H9 (cell line): ENCODE measurements at regions not wholly inside any gene's neighbourhood (a gene's known extent, or its start where the extent isn't known, plus 50 kb on each side); places are given as distances from the start of the nearest gene placed in this dataset.

Experiments used
- DNase-seq: peaks from one replicate; pipeline ENCODE4 v3.0.0-alpha.2; 2017
- H2AFZ ChIP-seq: one replicate; pipeline ENCODE4 v1.6.1; 2013; ENCODE audit warnings: mild to moderate bottlenecking, low read length, control low read depth, moderate library complexity
- H2AK5ac ChIP-seq: 2 replicates; pipeline ENCODE4 v1.6.1; 2013; ENCODE audit warnings: low read length, control low read depth, mixed read lengths; ENCODE audit not compliant: insufficient read length
- H2BK120ac ChIP-seq: one replicate; pipeline ENCODE4 v1.6.1; 2013; ENCODE audit warnings: low read depth, mild to moderate bottlenecking, low read length, control low read depth, inconsistent platforms; ENCODE audit not compliant: poor library complexity, severe bottlenecking
- H2BK12ac ChIP-seq: 2 replicates; pipeline ENCODE4 v1.6.1; 2013; ENCODE audit warnings: low read length, control low read depth, mixed read lengths, low read depth; ENCODE audit not compliant: insufficient read length
- H2BK15ac ChIP-seq: 2 replicates; pipeline ENCODE4 v1.6.1; 2013; ENCODE audit warnings: low read depth, low read length, control low read depth
- H2BK20ac ChIP-seq: one replicate; pipeline ENCODE4 v1.6.1; 2013; ENCODE audit warnings: low read depth, mild to moderate bottlenecking, low read length, control low read depth, inconsistent platforms; ENCODE audit not compliant: poor library complexity, severe bottlenecking
- H2BK5ac ChIP-seq: 2 replicates; pipeline ENCODE4 v1.6.1; 2013; ENCODE audit warnings: low read length, control low read depth, mixed read lengths; ENCODE audit not compliant: insufficient read length
- H3K14ac ChIP-seq: 2 replicates; pipeline ENCODE4 v1.6.1; 2013; ENCODE audit warnings: low read length, control low read depth; ENCODE audit not compliant: insufficient read depth
- H3K18ac ChIP-seq: 2 replicates; pipeline ENCODE4 v1.6.1; 2013; ENCODE audit warnings: low read depth, mild to moderate bottlenecking, mixed read lengths, low read length, control low read depth; ENCODE audit not compliant: insufficient read length
- H3K23ac ChIP-seq: 2 replicates; pipeline ENCODE4 v1.6.1; 2013; ENCODE audit warnings: low read length, control low read depth, mixed read lengths, low read depth; ENCODE audit not compliant: insufficient read length
- H3K23me2 ChIP-seq: 2 replicates; pipeline ENCODE4 v1.6.1; 2013; ENCODE audit warnings: low read depth, mild to moderate bottlenecking, mixed read lengths, low read length, control low read depth; ENCODE audit not compliant: insufficient read length, poor library complexity, severe bottlenecking
- H3K27ac ChIP-seq: 2 replicates; pipeline ENCODE4 v1.5.1; 2013; ENCODE audit warnings: low read length, control low read depth, mixed read lengths, low read depth; ENCODE audit not compliant: insufficient read length
- H3K27me3 ChIP-seq: 2 replicates; pipeline ENCODE4 v1.6.1; 2013; ENCODE audit warnings: low read length, control low read depth, inconsistent platforms; ENCODE audit not compliant: insufficient read depth
- H3K4ac ChIP-seq: 2 replicates; pipeline ENCODE4 v1.6.1; 2013; ENCODE audit warnings: low read depth, mild to moderate bottlenecking, control low read depth, inconsistent platforms, low read length, moderate library complexity
- H3K4me1 ChIP-seq: 2 replicates; pipeline ENCODE4 v1.6.1; 2013; ENCODE audit warnings: low read length, control low read depth, inconsistent platforms; ENCODE audit not compliant: insufficient read depth
- H3K4me2 ChIP-seq: 2 replicates; pipeline ENCODE4 v1.6.1; 2013; ENCODE audit warnings: low read length, control low read depth, mixed read lengths; ENCODE audit not compliant: insufficient read length, insufficient read depth
- H3K56ac ChIP-seq: 2 replicates; pipeline ENCODE4 v1.6.1; 2013; ENCODE audit warnings: low read depth, mild to moderate bottlenecking, mixed read lengths, low read length, control low read depth; ENCODE audit not compliant: insufficient read length
- H3K79me1 ChIP-seq: 2 replicates; pipeline ENCODE4 v1.6.1; 2013; ENCODE audit warnings: low read depth, mild to moderate bottlenecking, moderate library complexity, low read length, control low read depth, inconsistent platforms; ENCODE audit not compliant: insufficient read depth, poor library complexity, severe bottlenecking
- H3K79me2 ChIP-seq: 2 replicates; pipeline ENCODE4 v1.6.1; 2013; ENCODE audit warnings: low read length, control low read depth, inconsistent platforms; ENCODE audit not compliant: insufficient read depth
- H3K9ac ChIP-seq: 2 replicates; pipeline ENCODE4 v1.6.1; 2013; ENCODE audit warnings: low read length, control low read depth, mixed read lengths; ENCODE audit not compliant: insufficient read length; ENCODE audit errors: extremely low read depth
- H3K9me3 ChIP-seq: one replicate; pipeline ENCODE4 v1.6.1; 2013; ENCODE audit warnings: low read depth, low read length, inconsistent platforms; ENCODE audit not compliant: control insufficient read depth
- H3T11ph ChIP-seq: one replicate; pipeline ENCODE4 v1.6.1; 2013; ENCODE audit warnings: mild to moderate bottlenecking, low read length, control low read depth, inconsistent platforms
- H4K20me1 ChIP-seq: one replicate; pipeline ENCODE4 v1.6.1; 2013; ENCODE audit not compliant: control insufficient read depth, insufficient read length, insufficient read depth
- H4K5ac ChIP-seq: 2 replicates; pipeline ENCODE4 v1.6.1; 2013; ENCODE audit warnings: low read depth, mild to moderate bottlenecking, mixed read lengths, low read length, control low read depth; ENCODE audit not compliant: insufficient read length
- H4K8ac ChIP-seq: replicated peaks from 2 replicates; pipeline ENCODE4 v1.6.1; 2013; ENCODE audit warnings: low read length, control low read depth, mixed read lengths, low read depth; ENCODE audit not compliant: insufficient read length
- H4K91ac ChIP-seq: 2 replicates; pipeline ENCODE4 v1.6.1; 2013; ENCODE audit warnings: low read depth, mild to moderate bottlenecking, moderate library complexity, mixed read lengths, low read length, control low read depth; ENCODE audit not compliant: insufficient read length
- H3K27ac Mint-ChIP-seq, 3 experiments: 2 replicates in 2 of 3; 3 replicates in 1 of 3; pipeline ENCODE4 v1.8.0; 2020 to 2021; ENCODE audit warnings: mixed read lengths in 3 of 3, mild to moderate bottlenecking in 1 of 3, moderate library complexity in 1 of 3
- H3K27me3 Mint-ChIP-seq: 2 replicates; pipeline ENCODE4 v1.8.0; 2021; ENCODE audit warnings: low read depth, mild to moderate bottlenecking, moderate library complexity, mixed read lengths
- H3K36me3 Mint-ChIP-seq, 3 experiments: 2 replicates in 2 of 3; 3 replicates in 1 of 3; pipeline ENCODE4 v1.8.0; 2020 to 2021; ENCODE audit warnings: low read depth in 3 of 3, mixed read lengths in 3 of 3; ENCODE audit not compliant: insufficient read depth in 1 of 3
- H3K4me1 Mint-ChIP-seq, 2 experiments: 2 replicates each; pipeline ENCODE4 v1.8.0; 2020; ENCODE audit warnings: mixed read lengths in 2 of 2
- H3K4me3 Mint-ChIP-seq, 2 experiments: 2 replicates in 1 of 2; 3 replicates in 1 of 2; pipeline ENCODE4 v1.8.0; 2020 to 2021; ENCODE audit warnings: mild to moderate bottlenecking in 2 of 2, mixed read lengths in 2 of 2, moderate library complexity in 1 of 2
- H3K9me3 Mint-ChIP-seq, 2 experiments: 2 replicates in 1 of 2; 3 replicates in 1 of 2; pipeline ENCODE4 v1.8.0; 2020; ENCODE audit warnings: mild to moderate bottlenecking in 2 of 2, mixed read lengths in 2 of 2, moderate library complexity in 1 of 2
- CTCF ChIP-seq: fragments of 200-600 bp; sonication (generic); conservative IDR thresholded peaks from 3 replicates; pipeline ENCODE4 v1.8.0; 2021; ENCODE audit warnings: antibody characterized with exemption, mild to moderate bottlenecking
- WGBS: extraction: QIAGEN DNeasy Blood & Tissue Kit; methylation state at CpG from one replicate; pipeline ENCODE4 v1.1.7; 2013; ENCODE audit warnings: missing lambda C conversion rate, low lambda C conversion rate, mixed read lengths; ENCODE audit not compliant: insufficient read length; ENCODE audit errors: extremely low coverage; 5-methylcytosine and 5-hydroxymethylcytosine counted together

- H3K36me3 Mint-ChIP-seq, result peaks cover 0 to 2% (median 0%) of the 10 kb centered on the region in 3 experiments; a peak in 1 of 7 replicates
- H3K79me2 ChIP-seq, result no peaks in the 10 kb centered on the region
- WGBS, result no CpG with 5 or more reads among the region's 10 CpGs
- no peaks in the 10 kb centered on the region for H3K79me1 ChIP-seq
- H3K27me3 Mint-ChIP-seq, result peaks cover 4% of the 10 kb centered on the region
- no peak overlapping the region for H3K23ac ChIP-seq
- no peak overlapping the region for H3K4me2 ChIP-seq
- no peaks in the 10 kb centered on the region for H3K9me3 ChIP-seq
- no peak overlapping the region for H4K8ac ChIP-seq
- no peak overlapping the region; a peak in 1 of 7 replicates for H3K27ac Mint-ChIP-seq
- H3K4ac ChIP-seq, result no peak overlapping the region
- H2BK15ac ChIP-seq, result no peak overlapping the region
- no peak overlapping the region for H3K56ac ChIP-seq
- no peak overlapping the region for H3K14ac ChIP-seq
- no peaks in the 10 kb centered on the region for H4K20me1 ChIP-seq
- no peak overlapping the region for H3T11ph ChIP-seq
- no peak overlapping the region for H3K4me3 Mint-ChIP-seq
- H2AFZ ChIP-seq, result no peak overlapping the region
- no peaks in the 10 kb centered on the region for H3K9me3 Mint-ChIP-seq
- H4K91ac ChIP-seq, result no peak overlapping the region
- no peaks in the 10 kb centered on the region for H3K4me1 ChIP-seq
- H3K23me2 ChIP-seq, result no peaks in the 10 kb centered on the region
- no peak overlapping the region for H3K18ac ChIP-seq
- no peak overlapping the region for H2BK5ac ChIP-seq
- no peak overlapping the region for H4K5ac ChIP-seq
- no peaks in the 10 kb centered on the region for H3K27me3 ChIP-seq
- no peak for DNase-seq
- no peak overlapping the region for H2AK5ac ChIP-seq
- no peak overlapping the region for H3K9ac ChIP-seq
- no peak for TF ChIP-seq CTCF
- H3K27ac ChIP-seq, result no peak overlapping the region
- no peak overlapping the region for H2BK20ac ChIP-seq
- H2BK120ac ChIP-seq, result no peak overlapping the region
- H3K4me1 Mint-ChIP-seq, result 0 out of 4 replicates have a peak, but pooled peaks cover 2 to 3% of the 10 kb centered on the region in 2 experiments
- no peak overlapping the region for H2BK12ac ChIP-seq
These were observed 62.8 kb upstream of the NEIL3 start for GRCh38 chr4:177246641-177247584.
